H9 (cell line): ENCODE measurements at regions not wholly inside any gene's neighbourhood (a gene's known extent, or its start where the extent isn't known, plus 50 kb on each side); places are given as distances from the start of the nearest gene placed in this dataset.

Experiments used
- DNase-seq: peaks from one replicate; pipeline ENCODE4 v3.0.0-alpha.2; 2017
- H2AFZ ChIP-seq: one replicate; pipeline ENCODE4 v1.6.1; 2013; ENCODE audit warnings: mild to moderate bottlenecking, low read length, control low read depth, moderate library complexity
- H2AK5ac ChIP-seq: 2 replicates; pipeline ENCODE4 v1.6.1; 2013; ENCODE audit warnings: low read length, control low read depth, mixed read lengths; ENCODE audit not compliant: insufficient read length
- H2BK120ac ChIP-seq: one replicate; pipeline ENCODE4 v1.6.1; 2013; ENCODE audit warnings: low read depth, mild to moderate bottlenecking, low read length, control low read depth, inconsistent platforms; ENCODE audit not compliant: poor library complexity, severe bottlenecking
- H2BK12ac ChIP-seq: 2 replicates; pipeline ENCODE4 v1.6.1; 2013; ENCODE audit warnings: low read length, control low read depth, mixed read lengths, low read depth; ENCODE audit not compliant: insufficient read length
- H2BK15ac ChIP-seq: 2 replicates; pipeline ENCODE4 v1.6.1; 2013; ENCODE audit warnings: low read depth, low read length, control low read depth
- H2BK20ac ChIP-seq: one replicate; pipeline ENCODE4 v1.6.1; 2013; ENCODE audit warnings: low read depth, mild to moderate bottlenecking, low read length, control low read depth, inconsistent platforms; ENCODE audit not compliant: poor library complexity, severe bottlenecking
- H2BK5ac ChIP-seq: 2 replicates; pipeline ENCODE4 v1.6.1; 2013; ENCODE audit warnings: low read length, control low read depth, mixed read lengths; ENCODE audit not compliant: insufficient read length
- H3K14ac ChIP-seq: 2 replicates; pipeline ENCODE4 v1.6.1; 2013; ENCODE audit warnings: low read length, control low read depth; ENCODE audit not compliant: insufficient read depth
- H3K18ac ChIP-seq: 2 replicates; pipeline ENCODE4 v1.6.1; 2013; ENCODE audit warnings: low read depth, mild to moderate bottlenecking, mixed read lengths, low read length, control low read depth; ENCODE audit not compliant: insufficient read length
- H3K23ac ChIP-seq: 2 replicates; pipeline ENCODE4 v1.6.1; 2013; ENCODE audit warnings: low read length, control low read depth, mixed read lengths, low read depth; ENCODE audit not compliant: insufficient read length
- H3K23me2 ChIP-seq: 2 replicates; pipeline ENCODE4 v1.6.1; 2013; ENCODE audit warnings: low read depth, mild to moderate bottlenecking, mixed read lengths, low read length, control low read depth; ENCODE audit not compliant: insufficient read length, poor library complexity, severe bottlenecking
- H3K27ac ChIP-seq: 2 replicates; pipeline ENCODE4 v1.5.1; 2013; ENCODE audit warnings: low read length, control low read depth, mixed read lengths, low read depth; ENCODE audit not compliant: insufficient read length
- H3K27me3 ChIP-seq: 2 replicates; pipeline ENCODE4 v1.6.1; 2013; ENCODE audit warnings: low read length, control low read depth, inconsistent platforms; ENCODE audit not compliant: insufficient read depth
- H3K4ac ChIP-seq: 2 replicates; pipeline ENCODE4 v1.6.1; 2013; ENCODE audit warnings: low read depth, mild to moderate bottlenecking, control low read depth, inconsistent platforms, low read length, moderate library complexity
- H3K4me1 ChIP-seq: 2 replicates; pipeline ENCODE4 v1.6.1; 2013; ENCODE audit warnings: low read length, control low read depth, inconsistent platforms; ENCODE audit not compliant: insufficient read depth
- H3K4me2 ChIP-seq: 2 replicates; pipeline ENCODE4 v1.6.1; 2013; ENCODE audit warnings: low read length, control low read depth, mixed read lengths; ENCODE audit not compliant: insufficient read length, insufficient read depth
- H3K56ac ChIP-seq: 2 replicates; pipeline ENCODE4 v1.6.1; 2013; ENCODE audit warnings: low read depth, mild to moderate bottlenecking, mixed read lengths, low read length, control low read depth; ENCODE audit not compliant: insufficient read length
- H3K79me1 ChIP-seq: 2 replicates; pipeline ENCODE4 v1.6.1; 2013; ENCODE audit warnings: low read depth, mild to moderate bottlenecking, moderate library complexity, low read length, control low read depth, inconsistent platforms; ENCODE audit not compliant: insufficient read depth, poor library complexity, severe bottlenecking
- H3K79me2 ChIP-seq: 2 replicates; pipeline ENCODE4 v1.6.1; 2013; ENCODE audit warnings: low read length, control low read depth, inconsistent platforms; ENCODE audit not compliant: insufficient read depth
- H3K9ac ChIP-seq: 2 replicates; pipeline ENCODE4 v1.6.1; 2013; ENCODE audit warnings: low read length, control low read depth, mixed read lengths; ENCODE audit not compliant: insufficient read length; ENCODE audit errors: extremely low read depth
- H3K9me3 ChIP-seq: one replicate; pipeline ENCODE4 v1.6.1; 2013; ENCODE audit warnings: low read depth, low read length, inconsistent platforms; ENCODE audit not compliant: control insufficient read depth
- H3T11ph ChIP-seq: one replicate; pipeline ENCODE4 v1.6.1; 2013; ENCODE audit warnings: mild to moderate bottlenecking, low read length, control low read depth, inconsistent platforms
- H4K20me1 ChIP-seq: one replicate; pipeline ENCODE4 v1.6.1; 2013; ENCODE audit not compliant: control insufficient read depth, insufficient read length, insufficient read depth
- H4K5ac ChIP-seq: 2 replicates; pipeline ENCODE4 v1.6.1; 2013; ENCODE audit warnings: low read depth, mild to moderate bottlenecking, mixed read lengths, low read length, control low read depth; ENCODE audit not compliant: insufficient read length
- H4K8ac ChIP-seq: replicated peaks from 2 replicates; pipeline ENCODE4 v1.6.1; 2013; ENCODE audit warnings: low read length, control low read depth, mixed read lengths, low read depth; ENCODE audit not compliant: insufficient read length
- H4K91ac ChIP-seq: 2 replicates; pipeline ENCODE4 v1.6.1; 2013; ENCODE audit warnings: low read depth, mild to moderate bottlenecking, moderate library complexity, mixed read lengths, low read length, control low read depth; ENCODE audit not compliant: insufficient read length
- H3K27ac Mint-ChIP-seq, 3 experiments: 2 replicates in 2 of 3; 3 replicates in 1 of 3; pipeline ENCODE4 v1.8.0; 2020 to 2021; ENCODE audit warnings: mixed read lengths in 3 of 3, mild to moderate bottlenecking in 1 of 3, moderate library complexity in 1 of 3
- H3K27me3 Mint-ChIP-seq: 2 replicates; pipeline ENCODE4 v1.8.0; 2021; ENCODE audit warnings: low read depth, mild to moderate bottlenecking, moderate library complexity, mixed read lengths
- H3K36me3 Mint-ChIP-seq, 3 experiments: 2 replicates in 2 of 3; 3 replicates in 1 of 3; pipeline ENCODE4 v1.8.0; 2020 to 2021; ENCODE audit warnings: low read depth in 3 of 3, mixed read lengths in 3 of 3; ENCODE audit not compliant: insufficient read depth in 1 of 3
- H3K4me1 Mint-ChIP-seq, 2 experiments: 2 replicates each; pipeline ENCODE4 v1.8.0; 2020; ENCODE audit warnings: mixed read lengths in 2 of 2
- H3K4me3 Mint-ChIP-seq, 2 experiments: 2 replicates in 1 of 2; 3 replicates in 1 of 2; pipeline ENCODE4 v1.8.0; 2020 to 2021; ENCODE audit warnings: mild to moderate bottlenecking in 2 of 2, mixed read lengths in 2 of 2, moderate library complexity in 1 of 2
- H3K9me3 Mint-ChIP-seq, 2 experiments: 2 replicates in 1 of 2; 3 replicates in 1 of 2; pipeline ENCODE4 v1.8.0; 2020; ENCODE audit warnings: mild to moderate bottlenecking in 2 of 2, mixed read lengths in 2 of 2, moderate library complexity in 1 of 2
- WGBS: extraction: QIAGEN DNeasy Blood & Tissue Kit; methylation state at CpG from one replicate; pipeline ENCODE4 v1.1.7; 2013; ENCODE audit warnings: missing lambda C conversion rate, low lambda C conversion rate, mixed read lengths; ENCODE audit not compliant: insufficient read length; ENCODE audit errors: extremely low coverage; 5-methylcytosine and 5-hydroxymethylcytosine counted together
- TF ChIP-seq, protein P1 (sequence below): fragments of 200-600 bp; sonication (generic); conservative IDR thresholded peaks from 3 replicates; pipeline ENCODE4 v1.8.0; 2021; ENCODE audit warnings: antibody characterized with exemption, mild to moderate bottlenecking

DNA sequence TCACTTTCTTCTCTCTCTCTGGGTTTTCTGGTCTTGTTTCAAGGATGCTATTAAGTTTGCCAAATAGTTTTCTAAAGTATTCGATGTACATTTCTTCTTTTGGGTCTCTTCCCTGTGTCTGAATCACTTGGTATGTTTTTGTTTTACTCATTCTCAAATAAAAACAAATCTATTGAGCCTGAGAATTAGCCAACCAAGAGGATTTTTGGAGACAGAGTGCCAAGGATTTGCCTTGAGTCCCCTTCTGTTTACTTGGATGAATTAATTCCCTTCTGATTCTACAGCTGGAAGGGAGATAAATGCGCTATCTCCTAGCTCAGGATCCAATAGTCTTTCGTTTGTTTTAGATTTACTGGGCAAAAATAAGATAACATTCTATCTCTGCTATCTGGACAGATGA lies 255.5 kb downstream of the SYT10 start:
- Histone ChIP-seq H3K14ac (no peak overlapping the region), H3K56ac (no peak overlapping the region), H2BK120ac (no peak overlapping the region), H4K20me1 (no peaks in the 10 kb centered on the region), H3K9ac (no peak overlapping the region), H4K91ac (no peak overlapping the region), H3K9me3 (no peaks in the 10 kb centered on the region), H3K4me2 (no peak overlapping the region), H3T11ph (no peak overlapping the region), H3K23ac (no peak overlapping the region), H2BK20ac (no peak overlapping the region), H2AK5ac (no peak overlapping the region), H2BK5ac (no peak overlapping the region), H3K27ac (no peak overlapping the region), H3K79me2 (no peaks in the 10 kb centered on the region), H4K5ac (no peak overlapping the region), H2BK15ac (no peak overlapping the region), H4K8ac (no peak overlapping the region), H2BK12ac (no peak overlapping the region), H3K79me1 (no peaks in the 10 kb centered on the region), H2AFZ (no peak overlapping the region), H3K18ac (no peak overlapping the region), H3K4me1 (no peaks in the 10 kb centered on the region), H3K4ac (no peak overlapping the region), H3K23me2 (no peaks in the 10 kb centered on the region), H3K27me3 (no peaks in the 10 kb centered on the region)
- H3K36me3 Mint-ChIP-seq: peaks cover 0 to 12% (median 2%) of the 10 kb centered on the region in 3 experiments; a peak in 3 of 7 replicates
- no peak for DNase-seq
- no peaks in the 10 kb centered on the region for H3K27me3 Mint-ChIP-seq
- H3K4me3 Mint-ChIP-seq: no peak overlapping the region
- no peaks in the 10 kb centered on the region for H3K4me1 Mint-ChIP-seq
- H3K27ac Mint-ChIP-seq: no peak overlapping the region
- TF ChIP-seq, protein P1, sequence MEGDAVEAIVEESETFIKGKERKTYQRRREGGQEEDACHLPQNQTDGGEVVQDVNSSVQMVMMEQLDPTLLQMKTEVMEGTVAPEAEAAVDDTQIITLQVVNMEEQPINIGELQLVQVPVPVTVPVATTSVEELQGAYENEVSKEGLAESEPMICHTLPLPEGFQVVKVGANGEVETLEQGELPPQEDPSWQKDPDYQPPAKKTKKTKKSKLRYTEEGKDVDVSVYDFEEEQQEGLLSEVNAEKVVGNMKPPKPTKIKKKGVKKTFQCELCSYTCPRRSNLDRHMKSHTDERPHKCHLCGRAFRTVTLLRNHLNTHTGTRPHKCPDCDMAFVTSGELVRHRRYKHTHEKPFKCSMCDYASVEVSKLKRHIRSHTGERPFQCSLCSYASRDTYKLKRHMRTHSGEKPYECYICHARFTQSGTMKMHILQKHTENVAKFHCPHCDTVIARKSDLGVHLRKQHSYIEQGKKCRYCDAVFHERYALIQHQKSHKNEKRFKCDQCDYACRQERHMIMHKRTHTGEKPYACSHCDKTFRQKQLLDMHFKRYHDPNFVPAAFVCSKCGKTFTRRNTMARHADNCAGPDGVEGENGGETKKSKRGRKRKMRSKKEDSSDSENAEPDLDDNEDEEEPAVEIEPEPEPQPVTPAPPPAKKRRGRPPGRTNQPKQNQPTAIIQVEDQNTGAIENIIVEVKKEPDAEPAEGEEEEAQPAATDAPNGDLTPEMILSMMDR: no peak
- no CpG with 5 or more reads among the region's 3 CpGs for WGBS
- H3K9me3 Mint-ChIP-seq: peaks cover 14 to 24% of the 10 kb centered on the region in 2 experiments
